OCI-LY7 (cell line): ENCODE measurements at regions not wholly inside any gene's neighbourhood (a gene's known extent, or its start where the extent isn't known, plus 50 kb on each side); places are given as distances from the start of the nearest gene placed in this dataset.

Source experiments
- CTCF ChIP-seq: fragments of 200-600 bp; sonication (generic); conservative IDR thresholded peaks from 2 replicates; pipeline ENCODE4 v1.5.1; 2014; ENCODE audit warnings: mild to moderate bottlenecking, antibody characterized with exemption, low read length, moderate library complexity, mixed read lengths
- EZH2phosphoT487 ChIP-seq: fragments of 200-600 bp; sonication (generic); IDR thresholded peaks from 2 replicates; pipeline ENCODE4 v1.6.1; 2018; ENCODE audit warnings: low read depth, borderline replicate concordance, mild to moderate bottlenecking, mixed run types, antibody characterized with exemption, low read length, moderate library complexity, mixed read lengths

DNA sequence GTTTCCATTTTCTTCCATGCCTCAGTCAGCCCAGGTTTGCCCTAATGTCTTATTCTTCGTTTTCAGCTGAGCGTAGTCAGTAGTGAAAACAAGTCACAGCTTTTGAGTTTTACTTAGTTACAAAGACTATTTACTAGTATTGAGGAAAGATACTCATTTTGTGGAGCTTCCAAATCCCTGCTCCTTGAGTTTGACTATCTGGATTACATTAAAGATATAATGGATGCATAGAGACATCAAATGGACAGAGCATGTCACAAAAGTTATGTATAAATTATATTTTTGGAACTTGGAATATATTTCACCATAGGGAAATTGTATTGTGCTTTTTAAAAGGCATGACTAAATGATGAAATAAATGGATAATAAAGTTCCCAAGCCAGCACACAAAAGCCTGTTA, 54.6 kb upstream of the AKAP13 start:
- no peak for TF ChIP-seq CTCF
- TF ChIP-seq EZH2phosphoT487 = no peak
